ENCODE measurements at regions not wholly inside any gene's neighbourhood (a gene's known extent, or its start where the extent isn't known, plus 50 kb on each side); places are given as distances from the start of the nearest gene placed in this dataset.
"Not testable (repeated sequence)": the region's sequence is repeated elsewhere in the genome, so short reads cannot be mapped to it uniquely, and the experiment has no call there.

DNA sequence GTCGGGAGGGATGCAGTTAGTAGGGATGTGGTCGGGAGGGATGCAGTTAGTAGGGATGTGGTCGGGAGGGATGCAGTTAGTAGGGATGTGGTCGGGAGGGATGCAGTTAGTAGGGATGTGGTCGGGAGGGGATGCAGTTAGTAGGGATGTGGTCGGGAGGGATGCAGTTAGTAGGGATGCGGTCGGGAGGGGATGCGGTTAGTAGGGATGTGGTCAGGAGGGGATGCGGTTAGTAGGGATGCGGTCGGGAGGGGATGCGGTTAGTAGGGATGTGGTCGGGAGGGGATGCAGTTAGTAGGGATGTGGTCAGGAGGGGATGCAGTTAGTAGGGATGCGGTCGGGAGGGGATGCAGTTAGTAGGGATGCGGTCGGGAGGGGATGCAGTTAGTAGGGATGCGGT is 96.2 kb downstream of the BDH1 start:
- not testable (repeated sequence) for DNase-seq

DNA sequence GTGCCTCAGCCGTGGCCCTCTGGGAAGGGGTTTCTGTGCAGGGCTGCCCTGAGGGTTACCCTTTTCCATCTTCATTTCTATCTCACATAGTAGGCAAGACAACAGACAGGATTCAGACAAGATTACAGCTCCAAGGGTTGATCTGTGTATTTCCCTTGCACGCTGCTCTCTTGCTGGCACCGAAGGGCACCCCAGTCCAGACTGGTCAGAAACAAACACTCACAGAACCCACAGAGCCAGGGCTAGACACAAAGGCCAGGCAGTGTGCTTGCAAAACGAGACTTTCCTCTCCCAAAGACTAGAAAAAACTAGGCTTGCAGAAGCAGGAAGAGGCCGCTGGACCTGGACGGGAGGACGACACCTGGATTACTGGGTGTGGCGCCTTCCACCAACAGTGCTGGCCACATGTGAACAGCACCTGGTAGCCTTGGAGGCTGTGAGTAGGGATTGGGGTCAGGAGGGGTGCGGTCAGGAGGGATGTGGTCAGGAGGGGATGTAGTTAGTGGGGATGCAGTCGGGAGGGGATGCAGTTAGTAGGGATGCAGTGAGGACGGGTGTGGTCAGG is 96.8 kb downstream of the BDH1 start:
- DNase-seq = no peak

DNA sequence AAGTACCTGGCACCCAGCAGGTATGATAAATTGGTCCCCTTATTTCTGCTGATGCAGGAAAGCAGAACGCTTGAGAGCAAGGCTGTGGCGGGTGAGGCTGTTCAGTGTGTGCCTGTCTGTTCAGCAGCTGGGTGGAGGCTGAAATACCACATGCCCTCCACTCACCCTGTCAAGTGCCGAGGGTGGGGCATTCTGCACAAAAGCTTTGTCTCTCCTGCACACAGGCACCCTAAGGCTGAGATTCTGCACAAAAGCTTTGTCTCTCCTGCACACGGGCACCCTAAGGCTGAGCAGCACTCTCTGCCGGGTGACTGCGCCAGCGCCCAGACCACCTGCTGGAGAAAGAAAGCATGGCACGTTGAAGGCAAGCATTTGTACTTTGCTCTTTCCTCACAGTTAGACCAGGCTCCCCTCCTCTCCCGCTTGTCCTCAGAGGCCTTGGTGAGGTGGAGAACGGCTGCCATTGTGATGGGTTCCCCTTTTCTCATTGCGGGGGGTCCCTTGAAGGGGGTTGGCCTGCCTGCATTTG is 97.5 kb downstream of the BDH1 start:
- DNase-seq = peak; percentile 47

DNA sequence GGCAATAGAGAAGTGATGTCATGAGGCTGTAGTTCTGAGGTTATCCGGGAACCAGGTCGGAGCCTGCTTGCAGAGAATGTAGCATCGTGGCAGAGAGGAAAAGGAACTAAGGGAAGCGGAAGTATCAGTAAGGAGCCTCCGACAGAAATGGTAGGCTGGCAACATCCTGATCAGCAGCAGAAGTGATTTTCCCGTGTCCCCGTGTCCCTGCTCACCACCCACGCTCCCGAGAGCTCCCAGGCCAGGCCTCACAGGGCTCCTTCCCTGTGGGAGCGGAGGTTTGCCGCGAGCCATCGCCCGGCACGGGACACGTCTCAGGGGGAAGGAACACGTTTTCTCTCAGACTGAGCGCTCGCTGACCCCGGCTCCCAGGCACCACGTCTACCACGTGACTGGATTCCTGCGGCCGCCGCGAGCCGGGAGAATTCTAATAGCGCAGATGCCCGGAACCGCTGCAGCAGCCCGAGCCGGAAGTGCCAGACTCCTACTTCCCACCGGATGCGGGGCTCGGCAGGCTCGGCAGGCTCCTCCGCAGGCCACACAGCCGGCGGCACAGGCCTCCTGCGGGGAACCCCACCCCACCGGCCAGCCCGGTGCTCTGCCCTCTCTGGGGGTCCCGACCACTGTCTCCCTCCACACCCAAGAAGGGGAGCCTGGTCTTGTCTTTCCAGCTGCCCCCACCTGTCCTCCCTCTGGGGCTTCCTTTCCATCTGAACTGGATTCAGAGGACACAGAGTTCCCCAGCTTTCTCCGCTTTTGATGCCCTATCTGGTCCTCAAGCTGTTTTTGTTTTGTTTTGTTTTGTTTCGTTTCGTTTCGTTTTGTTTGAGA is 99.3 kb downstream of the BDH1 start:
- DNase-seq = peak; percentile 90

DNA sequence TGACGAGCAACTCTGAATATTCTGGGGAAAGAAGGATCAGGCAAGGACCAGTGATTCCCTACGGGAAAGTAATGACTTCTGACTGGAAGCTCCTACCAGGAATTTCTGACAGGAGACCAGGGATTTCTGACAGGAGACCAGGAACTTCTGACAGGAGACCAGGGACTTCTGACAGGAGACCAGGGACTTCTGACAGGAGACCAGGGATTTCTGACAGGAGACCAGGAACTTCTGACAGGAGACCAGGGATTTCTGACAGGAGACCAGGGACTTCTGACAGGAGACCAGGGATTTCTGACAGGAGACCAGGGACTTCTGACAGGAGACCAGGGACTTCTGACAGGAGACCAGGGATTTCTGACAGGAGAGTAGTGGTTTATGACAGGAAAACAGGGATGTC is 100.9 kb downstream of the BDH1 start:
- DNase-seq = not testable (repeated sequence)

DNA sequence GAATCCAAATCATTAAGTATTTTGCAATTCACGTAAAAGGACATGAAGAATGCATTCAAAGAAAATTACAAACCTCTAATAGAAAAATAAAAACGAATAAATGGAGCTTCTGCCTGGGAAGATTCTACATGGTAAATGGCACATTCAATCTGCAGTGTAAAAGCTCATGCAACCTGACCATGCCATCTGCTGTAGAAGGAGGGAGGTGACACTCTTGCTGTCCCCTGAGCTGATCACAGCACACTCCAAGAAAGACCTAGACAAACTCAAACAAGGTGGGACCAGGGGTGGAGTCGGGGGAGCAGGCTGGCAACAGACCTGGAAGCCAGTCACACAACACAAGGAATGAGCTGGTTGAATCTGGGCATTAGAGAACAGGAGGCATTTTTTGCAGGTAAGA is 101.8 kb downstream of the BDH1 start:
- peak; percentile 41 for DNase-seq

DNA sequence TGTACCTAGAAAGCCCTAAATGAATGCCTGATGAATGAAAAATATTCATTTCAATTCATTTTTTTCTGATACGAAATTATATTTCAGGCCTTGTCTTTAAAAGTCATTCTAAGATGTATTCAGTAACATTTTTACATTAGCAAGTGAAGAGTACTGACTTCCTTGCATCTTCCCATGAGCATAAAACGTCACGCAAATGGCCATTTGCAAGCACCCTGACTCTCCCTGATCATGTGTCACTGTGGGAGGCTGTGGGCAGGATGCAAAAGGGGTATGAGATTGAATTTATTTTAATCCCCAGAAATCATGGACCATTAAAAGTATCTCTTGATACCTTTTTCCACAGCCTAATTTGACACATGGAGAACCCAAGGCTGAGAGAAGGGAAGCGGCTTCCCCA is 105.0 kb downstream of the BDH1 start:
- no peak for DNase-seq

DNA sequence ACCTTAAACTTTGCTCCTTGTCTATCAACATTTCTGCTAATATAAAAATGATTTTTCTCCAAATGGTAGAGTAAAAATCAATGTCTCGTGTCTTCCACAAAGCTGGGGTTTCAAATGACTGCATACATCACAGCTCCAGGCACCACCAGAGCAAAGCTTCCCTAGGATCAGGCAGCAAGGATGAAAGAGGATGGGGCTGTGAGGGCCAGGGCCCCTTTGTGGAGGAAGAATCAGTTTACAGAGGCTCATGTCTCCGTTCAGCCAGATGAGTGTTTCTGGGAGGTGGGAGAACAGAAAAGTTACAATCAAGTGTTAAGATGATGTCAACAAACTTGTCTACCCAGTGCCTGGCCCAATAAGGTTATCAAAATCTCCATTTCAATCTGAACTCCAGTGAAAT is 105.5 kb downstream of the BDH1 start:
- DNase-seq = no peak

DNA sequence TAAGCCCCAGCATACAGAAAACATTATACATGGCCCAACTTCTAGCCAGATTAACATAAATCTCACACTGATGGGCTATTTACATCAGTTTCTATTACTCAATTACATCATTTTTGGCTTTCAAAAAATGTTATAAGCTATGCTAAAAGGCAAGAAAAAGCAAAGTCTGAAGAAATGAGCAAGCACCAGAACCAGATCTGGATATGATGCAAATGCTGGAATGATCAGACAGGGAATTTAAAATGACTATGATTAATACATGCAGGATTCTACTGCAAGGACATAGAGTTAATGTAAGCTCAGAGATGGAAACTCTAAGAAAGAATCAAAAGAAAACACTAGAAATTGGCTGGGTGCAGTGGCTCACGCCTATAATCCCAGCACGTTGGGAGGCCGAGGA is 106.6 kb downstream of the BDH1 start:
- not testable (repeated sequence) for DNase-seq

DNA sequence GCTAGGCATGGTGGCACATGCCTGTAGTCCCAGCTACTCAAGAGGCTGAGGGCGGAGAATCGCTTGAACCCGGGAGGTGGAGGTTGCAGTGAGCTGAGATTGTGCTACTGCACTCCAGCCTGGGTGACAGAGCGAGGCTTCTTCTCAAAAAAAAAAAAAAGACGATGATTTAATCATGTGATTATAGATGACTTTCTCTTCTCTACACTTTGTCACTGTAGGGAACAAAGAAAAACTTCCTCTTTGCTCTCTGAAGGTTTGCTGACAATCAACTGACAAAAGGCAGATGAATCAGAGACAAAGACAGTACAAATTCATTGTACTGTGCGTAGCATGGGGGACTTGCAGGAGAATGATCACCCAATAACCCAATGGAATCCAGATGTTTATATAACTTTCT is 108.0 kb downstream of the BDH1 start:
- DNase-seq = not testable (repeated sequence)

DNA sequence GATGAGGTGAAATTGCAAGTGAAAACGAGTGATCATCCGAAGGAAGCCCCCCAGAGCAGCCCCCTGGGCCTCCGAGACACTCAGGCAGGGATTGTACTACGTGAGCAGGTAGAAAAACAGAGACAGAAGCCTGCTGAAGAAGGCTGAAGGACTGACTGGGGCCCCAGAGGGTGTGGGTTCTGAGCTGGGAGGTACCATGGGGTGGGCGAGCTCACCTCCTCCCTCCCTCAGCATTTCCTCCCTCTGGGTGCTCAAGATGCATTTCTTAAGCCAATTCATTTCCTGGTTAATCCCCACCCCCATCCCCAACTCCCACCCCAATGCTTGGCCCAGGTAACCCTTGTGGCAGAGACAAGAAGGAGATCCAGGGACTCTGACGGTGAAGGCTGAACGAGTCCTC is 108.7 kb downstream of the BDH1 start:
- no peak for DNase-seq

DNA sequence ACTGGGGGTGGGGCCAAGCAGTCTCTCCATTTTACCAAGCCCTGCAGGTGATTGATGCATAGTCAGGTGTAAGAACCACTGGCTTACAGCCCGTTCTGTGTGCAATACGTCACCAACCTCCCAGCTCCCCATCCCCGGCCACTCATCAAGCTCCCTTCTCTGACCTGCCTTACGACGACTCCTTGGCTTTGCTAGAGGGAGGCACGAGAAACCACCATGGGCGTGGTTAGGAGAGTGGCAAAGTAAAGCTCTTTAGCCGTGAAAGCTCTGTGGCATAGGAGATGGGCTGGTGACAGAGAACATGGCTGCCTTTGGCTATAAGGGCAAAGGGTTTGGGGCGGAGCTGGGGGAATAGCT is 109.1 kb downstream of the BDH1 start:
- no peak for DNase-seq

DNA sequence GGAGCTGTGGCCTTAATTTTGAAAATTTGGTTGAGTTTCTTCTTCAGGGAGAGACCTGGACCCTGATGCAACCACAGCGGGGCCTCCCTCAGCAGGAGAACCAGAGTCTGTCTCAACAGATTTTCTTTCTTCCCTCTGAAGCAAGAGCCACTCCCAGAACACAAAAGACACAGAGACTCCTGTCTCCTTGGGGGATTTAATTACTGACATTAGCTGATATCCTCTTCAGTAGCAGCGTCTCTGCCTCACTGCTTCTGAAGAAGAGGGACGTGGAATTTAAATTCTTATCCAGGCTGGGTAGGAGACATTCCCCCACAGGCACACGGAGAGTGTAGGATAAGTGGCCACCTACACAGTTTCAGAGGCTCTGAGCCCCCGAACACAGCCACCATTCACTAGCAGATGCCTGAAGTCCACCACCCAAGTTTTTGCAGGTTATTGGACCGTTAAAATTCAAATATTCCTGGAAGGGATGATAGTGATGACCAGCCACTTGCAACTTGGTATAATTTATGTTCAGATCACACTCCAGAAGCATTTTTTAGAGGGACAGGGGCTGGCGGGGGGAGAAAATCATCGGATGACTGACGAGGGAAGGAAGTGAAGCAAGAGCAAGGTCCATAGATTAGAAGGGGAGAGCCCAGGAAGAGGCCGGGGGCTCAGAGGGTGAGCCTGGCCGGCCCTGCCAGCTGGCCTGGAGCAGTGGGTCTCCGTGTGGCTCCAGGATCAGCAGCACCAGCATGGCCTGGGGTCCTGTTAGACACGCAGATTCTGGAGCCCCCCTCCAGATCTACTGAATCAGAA is 109.7 kb downstream of the BDH1 start:
- DNase-seq = no peak

DNA sequence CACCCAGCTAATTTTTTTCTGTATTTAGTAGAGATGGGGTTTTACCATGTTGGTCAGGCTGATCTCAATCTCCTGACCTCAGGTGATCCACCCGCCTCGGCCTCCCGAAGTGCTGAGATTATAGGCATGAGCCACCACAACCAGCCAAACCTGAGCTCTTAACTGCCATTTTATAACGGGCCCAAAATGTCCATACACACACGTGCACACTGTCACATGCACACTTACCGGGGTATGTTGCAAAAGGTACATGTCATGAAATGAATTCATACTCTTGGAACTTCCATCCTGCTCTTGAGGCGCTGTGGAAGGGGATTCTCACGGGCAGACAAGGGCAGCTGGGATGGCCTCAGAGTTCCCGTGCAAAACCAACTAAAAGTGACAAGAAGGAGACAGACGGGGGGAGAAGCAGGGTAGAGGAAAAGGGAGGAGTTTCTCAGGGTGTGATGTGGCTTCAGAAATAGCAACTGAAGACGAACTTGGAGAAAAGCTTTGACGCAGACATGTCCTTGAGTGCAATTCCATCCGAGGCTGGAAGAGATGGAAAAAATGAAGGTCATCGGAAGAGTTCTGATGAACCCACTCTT is 110.9 kb downstream of the BDH1 start:
- DNase-seq = no peak

DNA sequence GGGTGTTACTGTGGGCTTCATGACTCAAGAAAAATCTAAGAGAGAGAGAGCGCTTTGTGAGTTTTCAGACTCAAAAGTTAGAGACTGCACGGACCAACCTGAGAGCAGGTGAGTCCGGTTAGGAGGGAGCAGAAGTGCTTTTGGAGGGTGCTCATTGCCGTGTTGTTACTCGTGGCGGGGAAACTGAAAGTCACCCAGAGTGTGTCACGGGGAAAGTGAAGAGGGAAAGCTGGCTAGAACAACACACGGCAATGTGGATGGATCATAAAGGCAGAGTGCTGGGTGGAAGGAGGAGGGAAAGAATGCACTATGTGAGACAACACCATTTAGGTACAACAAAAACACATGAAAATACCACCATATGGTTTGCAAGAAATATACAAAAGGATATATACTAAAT is 112.3 kb downstream of the BDH1 start:
- no peak for DNase-seq

DNA sequence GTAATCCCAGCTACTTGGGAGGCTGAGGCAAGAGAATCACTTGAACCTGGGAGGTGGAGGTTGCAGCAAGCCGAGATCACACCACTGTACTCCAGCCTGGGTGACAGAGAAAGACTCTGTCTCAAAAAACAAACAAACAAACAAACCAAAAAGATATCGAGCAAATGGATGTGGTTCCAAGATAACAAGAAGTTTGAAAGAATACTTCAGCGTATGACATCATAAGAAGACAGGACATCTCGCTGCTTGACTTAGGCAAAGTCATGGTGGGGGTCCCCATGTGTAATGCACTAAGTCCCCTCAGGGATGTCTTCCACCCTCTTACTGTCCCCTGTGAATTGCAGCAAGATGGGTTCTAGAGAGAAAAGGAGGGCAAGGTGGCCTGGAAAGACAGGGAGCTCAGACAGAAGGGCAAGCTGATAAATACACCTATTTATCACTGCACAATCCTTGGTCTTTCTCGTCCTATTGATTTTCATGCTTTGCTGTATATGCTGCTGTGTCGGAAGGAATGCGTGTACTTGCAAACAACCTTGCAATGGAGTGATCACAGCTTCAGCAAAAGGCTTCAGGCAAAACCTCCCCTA is 115.0 kb downstream of the BDH1 start:
- no peak for DNase-seq

DNA sequence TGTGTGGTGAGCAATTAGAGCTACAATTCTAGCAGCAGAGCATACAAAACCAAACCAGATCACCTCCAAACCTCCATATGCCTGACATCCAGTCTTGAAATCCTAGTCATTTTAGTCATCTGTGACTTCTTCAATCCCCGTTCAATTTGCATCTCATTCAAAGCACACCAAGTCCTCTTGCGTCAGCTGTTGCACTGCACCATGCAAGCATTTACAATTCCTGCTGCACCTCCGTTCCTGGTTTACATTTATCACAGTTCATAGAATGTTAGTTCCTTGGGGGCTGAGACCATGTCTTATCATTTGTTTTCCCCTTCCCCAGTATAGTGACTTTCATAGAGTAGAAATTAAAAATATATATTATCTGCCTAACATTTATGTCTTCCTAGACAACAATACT is 116.9 kb downstream of the BDH1 start:
- DNase-seq = no peak

DNA sequence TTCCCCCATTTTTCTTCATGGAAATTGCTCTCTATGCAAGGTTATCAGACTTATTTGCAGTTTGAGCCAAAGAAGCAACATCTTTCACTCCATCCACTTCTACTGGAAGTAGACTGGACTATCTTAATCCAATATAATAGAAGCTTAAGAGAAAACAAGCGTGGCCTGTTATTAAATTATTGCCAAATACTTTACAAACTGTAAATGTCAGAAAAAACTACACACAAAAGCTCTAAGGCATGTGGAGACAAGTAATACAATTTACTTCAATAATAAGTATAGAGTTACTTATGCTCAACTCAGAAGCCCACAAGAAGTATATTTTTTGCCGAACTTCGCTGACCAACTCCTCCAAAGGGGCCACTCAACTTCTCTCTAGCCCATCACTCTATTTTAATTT is 120.3 kb downstream of the BDH1 start:
- DNase-seq = no peak

DNA sequence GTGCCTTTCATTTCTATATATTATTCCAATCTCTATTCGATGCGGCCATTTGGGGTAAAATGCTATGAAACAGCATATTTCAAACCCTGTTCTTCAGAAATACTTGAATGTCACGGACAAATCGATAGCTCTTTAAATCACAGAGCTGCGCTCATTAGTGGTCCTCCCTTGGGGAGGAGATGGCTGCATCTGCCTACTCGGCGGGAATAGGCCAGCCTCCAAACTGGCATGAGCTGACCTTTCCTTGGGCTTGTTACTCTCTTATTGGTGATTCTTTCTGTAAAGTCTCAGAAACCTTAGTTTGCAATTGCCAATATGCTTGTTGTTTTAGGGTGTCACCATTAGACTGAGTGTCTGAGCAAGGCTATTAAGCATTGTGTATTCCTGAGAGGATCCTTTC is 120.9 kb downstream of the BDH1 start:
- no peak for DNase-seq

DNA sequence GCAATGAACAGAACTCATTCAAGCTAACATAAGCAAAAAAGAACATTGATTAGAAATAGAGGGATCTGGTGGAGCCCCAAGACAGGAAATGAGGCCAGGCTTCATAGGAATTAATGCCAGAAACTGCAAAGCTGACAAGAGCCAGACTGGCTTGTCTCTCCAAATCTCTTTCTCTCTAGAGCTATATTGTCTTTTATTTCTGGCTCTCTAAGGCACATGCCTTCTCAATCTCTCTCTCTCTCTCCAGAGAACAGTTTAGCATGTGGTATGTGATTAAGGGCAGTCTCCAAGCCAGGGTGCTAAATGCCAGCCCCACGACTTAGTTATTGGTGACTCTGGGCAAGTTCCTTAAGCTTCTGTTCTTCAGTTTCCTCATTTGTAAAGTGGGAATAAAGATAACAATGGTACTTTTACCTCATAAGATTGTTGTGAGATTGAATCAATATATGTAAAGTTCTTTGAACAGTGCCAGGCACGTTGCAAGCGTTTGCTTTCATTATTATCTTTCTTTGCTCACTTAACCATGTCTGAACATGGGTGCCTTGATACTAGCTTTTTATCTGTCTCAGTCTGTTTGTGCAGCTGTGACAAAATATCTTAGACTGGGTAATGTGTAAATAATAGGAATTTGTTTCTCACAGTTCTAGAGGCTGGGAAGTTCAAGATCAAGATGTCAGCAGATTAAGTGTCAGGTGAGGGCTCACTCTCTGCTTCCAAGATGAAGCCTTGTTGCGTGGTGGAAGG is 123.2 kb downstream of the BDH1 start:
- peak; percentile 58 for DNase-seq

DNA sequence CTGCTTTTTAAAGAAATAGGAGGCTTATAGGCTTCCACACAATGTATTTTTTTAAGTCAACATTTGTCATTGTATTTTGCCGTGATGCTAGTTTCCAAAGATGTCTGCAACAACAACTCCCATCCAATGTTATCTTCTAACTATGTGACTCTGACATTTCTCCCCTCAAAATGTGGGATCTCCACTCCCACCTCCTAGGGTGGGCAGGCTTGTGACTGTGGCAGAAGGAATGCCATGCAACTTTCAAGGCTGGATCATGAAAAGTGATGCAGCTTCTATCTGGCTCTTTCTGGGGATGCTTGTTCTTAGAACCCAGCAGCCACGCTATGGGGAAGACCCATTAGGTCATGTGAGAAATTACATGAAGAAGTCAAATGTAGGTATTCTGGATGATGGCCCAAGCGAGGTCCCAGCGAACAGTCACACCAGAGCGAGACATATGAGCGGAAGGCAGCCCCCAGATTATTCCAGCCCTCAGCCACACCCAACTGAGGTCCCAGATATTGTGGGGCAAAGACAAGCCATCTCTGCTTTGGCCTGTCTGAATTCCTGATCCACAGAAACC is 124.3 kb downstream of the BDH1 start:
- DNase-seq = no peak

All from tongue (tissue), 1 donor.